ENCODE measurements at regions not wholly inside any gene's neighbourhood (a gene's known extent, or its start where the extent isn't known, plus 50 kb on each side); places are given as distances from the start of the nearest gene placed in this dataset.

- FAIRE-seq, result no peak
Measured at GRCh38 chr3:150215616-150216015, 192.5 kb upstream of the TSC22D2 start.

GRCh38 chr3:150213577-150213976 is 194.5 kb upstream of the TSC22D2 start:
- no peak for FAIRE-seq

- no peak for FAIRE-seq
Measured at GRCh38 chr3:150210461-150211110, 197.5 kb upstream of the TSC22D2 start.

- FAIRE-seq, result no peak
Measured at GRCh38 chr3:150203273-150203672, 204.8 kb upstream of the TSC22D2 start.

- no peak for FAIRE-seq
Measured at GRCh38 chr3:150202711-150203110, 205.4 kb upstream of the TSC22D2 start.

- peak; percentile 86 for FAIRE-seq
Measured at GRCh38 chr3:150194957-150195356, 213.1 kb upstream of the TSC22D2 start.

- no peak for FAIRE-seq
Measured at GRCh38 chr3:150194513-150194912, 213.6 kb upstream of the TSC22D2 start.

- no peak for FAIRE-seq
Measured at GRCh38 chr3:150184426-150185071, 213.9 kb upstream of the PFN2 start.

- FAIRE-seq, result peak; percentile 88
Measured at GRCh38 chr3:150183678-150184425, 213.2 kb upstream of the PFN2 start.

GRCh38 chr3:150180334-150180733 is 209.6 kb upstream of the PFN2 start:
- no peak for FAIRE-seq

- FAIRE-seq, result no peak
Measured at GRCh38 chr3:150179330-150179729, 208.6 kb upstream of the PFN2 start.

GRCh38 chr3:150177673-150178381 is 207.1 kb upstream of the PFN2 start:
- FAIRE-seq, result no peak

GRCh38 chr3:150174179-150174578 is 203.5 kb upstream of the PFN2 start:
- FAIRE-seq, result no peak

- no peak for FAIRE-seq
Measured at GRCh38 chr3:150172356-150172755, 201.7 kb upstream of the PFN2 start.

GRCh38 chr3:150170852-150171520 is 200.3 kb upstream of the PFN2 start:
- FAIRE-seq, result no peak

- no peak for FAIRE-seq
Measured at GRCh38 chr3:150169330-150169940, 198.7 kb upstream of the PFN2 start.

- FAIRE-seq, result no peak
Measured at GRCh38 chr3:150168698-150169097, 198.0 kb upstream of the PFN2 start.

GRCh38 chr3:150165396-150166094 is 194.8 kb upstream of the PFN2 start:
- no peak for FAIRE-seq

GRCh38 chr3:150161011-150161410 is 190.3 kb upstream of the PFN2 start:
- no peak for FAIRE-seq

- FAIRE-seq, result no peak
Measured at GRCh38 chr3:150158943-150159625, 188.4 kb upstream of the PFN2 start.

GRCh38 chr3:150152567-150152966 is 181.9 kb upstream of the PFN2 start:
- no peak for FAIRE-seq

Measured in G401.6 (cell line).